CD14-positive monocyte (primary cell): ENCODE measurements at regions not wholly inside any gene's neighbourhood (a gene's known extent, or its start where the extent isn't known, plus 50 kb on each side); places are given as distances from the start of the nearest gene placed in this dataset.

Experiments
- DNase-seq, 3 donors: peaks; one replicate each; pipeline ENCODE4 v3.0.0-alpha.2; 2011 to 2022
- H2AFZ ChIP-seq: 2 replicates; pipeline ENCODE4 v1.6.0; 2012; ENCODE audit warnings: mild to moderate bottlenecking, low read depth, low read length, inconsistent platforms; ENCODE audit not compliant: insufficient read depth, poor library complexity, severe bottlenecking
- H3K27ac ChIP-seq, 2 donors: 1 replicate in 1 of 2; 2 replicates in 1 of 2; pipeline ENCODE4 v1.5.1; 2012 to 2013; ENCODE audit warnings: low read length in 2 of 2, control low read depth in 1 of 2, inconsistent platforms in 1 of 2, low read depth in 1 of 2, mild to moderate bottlenecking in 1 of 2
- H3K27me3 ChIP-seq, 2 donors: one replicate each; pipeline versions ENCODE4 v1.6.0 to v1.6.1; 2011 to 2013; ENCODE audit warnings: low read length in 2 of 2; ENCODE audit not compliant: control insufficient read depth in 2 of 2, insufficient read depth in 2 of 2
- H3K36me3 ChIP-seq, 2 donors: replicated peaks in 1 of 2; 1 replicate in 1 of 2; 2 replicates in 1 of 2; pipeline versions ENCODE4 v1.5.1 to v1.6.1; 2012 to 2013; ENCODE audit warnings: low read length in 2 of 2, control low read depth in 1 of 2, inconsistent platforms in 1 of 2, mild to moderate bottlenecking in 1 of 2; ENCODE audit not compliant: insufficient read depth in 2 of 2, control insufficient read depth in 1 of 2
- H3K4me1 ChIP-seq, 2 donors: 1 replicate in 1 of 2; 2 replicates in 1 of 2; pipeline versions ENCODE4 v1.5.1 to v1.6.1; 2012 to 2013; ENCODE audit warnings: low read length in 2 of 2, control low read depth in 1 of 2, inconsistent platforms in 1 of 2, mild to moderate bottlenecking in 1 of 2, moderate library complexity in 1 of 2; ENCODE audit not compliant: insufficient read depth in 2 of 2, control insufficient read depth in 1 of 2
- H3K4me2 ChIP-seq: replicated peaks from 2 replicates; pipeline ENCODE3; 2012; ENCODE audit warnings: low read length, moderate library complexity, mild to moderate bottlenecking; ENCODE audit not compliant: poor library complexity, severe bottlenecking; ENCODE audit errors: extremely low read depth
- H3K4me3 ChIP-seq, 3 experiments: fragments of 200-600 bp in 1 of 3; sonication (generic) in 1 of 3; replicated peaks in 1 of 3; 1 replicate in 2 of 3; 2 replicates in 1 of 3; pipeline ENCODE4 v1.5.1; 2011 to 2013; ENCODE audit warnings: low read length in 3 of 3, mild to moderate bottlenecking in 3 of 3, control low read depth in 2 of 3, low read depth in 2 of 3, inconsistent platforms in 1 of 3, moderate library complexity in 1 of 3
- H3K79me2 ChIP-seq: 2 replicates; pipeline ENCODE4 v1.6.0; 2012; ENCODE audit warnings: mild to moderate bottlenecking, control low read depth, inconsistent platforms, low read length, moderate library complexity; ENCODE audit not compliant: insufficient read depth
- H3K9ac ChIP-seq: 2 replicates; pipeline ENCODE4 v1.6.0; 2017; ENCODE audit warnings: low read length, mild to moderate bottlenecking; ENCODE audit not compliant: insufficient read depth, poor library complexity, severe bottlenecking
- H3K9me3 ChIP-seq, 2 donors: replicated peaks in 1 of 2; 1 replicate in 1 of 2; 2 replicates in 1 of 2; pipeline versions ENCODE4 v1.5.1 to v1.6.1; 2012 to 2013; ENCODE audit warnings: low read length in 2 of 2, control low read depth in 1 of 2; ENCODE audit not compliant: control insufficient read depth in 1 of 2, insufficient read depth in 1 of 2
- H4K20me1 ChIP-seq: 2 replicates; pipeline ENCODE4 v1.6.0; 2012; ENCODE audit warnings: mild to moderate bottlenecking, low read length, control low read depth, moderate library complexity; ENCODE audit not compliant: insufficient read depth
- H3K27ac Mint-ChIP-seq, 7 donors: one replicate each; pipeline ENCODE4 v1.8.0; 2020; ENCODE audit warnings: mild to moderate bottlenecking in 7 of 7, mixed read lengths in 7 of 7, moderate library complexity in 6 of 7, inconsistent platforms in 2 of 7
- H3K27me3 Mint-ChIP-seq, 3 donors: one replicate each; pipeline ENCODE4 v1.8.0; 2021 to 2022; ENCODE audit warnings: low read depth in 3 of 3, mild to moderate bottlenecking in 3 of 3, mixed read lengths in 3 of 3, moderate library complexity in 3 of 3, inconsistent platforms in 1 of 3
- H3K36me3 Mint-ChIP-seq, 2 donors: one replicate each; pipeline ENCODE4 v1.8.0; 2020; ENCODE audit warnings: mixed read lengths in 2 of 2, inconsistent platforms in 1 of 2, mild to moderate bottlenecking in 1 of 2
- H3K4me1 Mint-ChIP-seq: one replicate; pipeline ENCODE4 v1.8.0; 2020; ENCODE audit warnings: mild to moderate bottlenecking, mixed read lengths
- H3K4me3 Mint-ChIP-seq, 2 donors: one replicate each; pipeline ENCODE4 v1.8.0; 2020; ENCODE audit warnings: mild to moderate bottlenecking in 2 of 2, mixed read lengths in 2 of 2, moderate library complexity in 1 of 2
- H3K9me3 Mint-ChIP-seq, 7 donors: one replicate each; pipeline ENCODE4 v1.8.0; 2020 to 2022; ENCODE audit warnings: mixed read lengths in 7 of 7, mild to moderate bottlenecking in 6 of 7, moderate library complexity in 6 of 7, inconsistent platforms in 2 of 7
- WGBS: methylation state at CpG from one replicate; pipeline ENCODE4 v1.1.5; 2013; ENCODE audit warnings: missing lambda C conversion rate; ENCODE audit not compliant: insufficient coverage; 5-methylcytosine and 5-hydroxymethylcytosine counted together
- intact Hi-C, 2 donors: fragments of 100-400 bp; cut with micrococcal nuclease; formaldehyde crosslinking; loops; one replicate each; pipeline versions ENCODE4 v1.15.0 to v1.15.1; 2023
- TF ChIP-seq, protein P1 (sequence below): fragments of 200-600 bp; IDR thresholded peaks from one replicate; pipeline ENCODE4 v1.8.0; 2022; ENCODE audit warnings: antibody characterized with exemption, mild to moderate bottlenecking

DNA sequence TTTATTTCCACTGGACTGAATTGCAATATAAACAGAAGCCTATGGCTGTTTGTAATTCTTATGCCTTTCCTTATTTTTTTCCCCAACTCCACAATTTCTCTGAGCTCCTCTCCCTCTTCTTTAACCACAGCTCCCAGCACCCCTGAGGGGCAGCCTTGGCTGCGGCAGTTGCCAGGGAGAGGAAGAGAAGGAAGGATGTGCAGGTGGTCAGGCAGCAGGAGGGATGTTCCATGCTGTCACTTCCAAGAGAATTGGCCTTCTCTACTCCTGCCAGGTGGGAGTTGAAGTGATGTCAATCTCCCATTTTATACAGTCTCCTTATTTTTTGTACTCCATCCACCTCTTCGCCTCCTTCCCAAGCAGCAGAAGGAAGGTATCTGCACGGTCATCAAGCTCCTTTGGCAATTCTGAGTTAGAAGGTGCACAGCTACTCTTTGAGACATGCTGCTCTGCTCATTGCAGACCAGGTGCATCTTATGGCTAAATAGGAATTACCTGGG, 343.3 kb upstream of the RPS6KA3 start:
- TF ChIP-seq, protein P1, sequence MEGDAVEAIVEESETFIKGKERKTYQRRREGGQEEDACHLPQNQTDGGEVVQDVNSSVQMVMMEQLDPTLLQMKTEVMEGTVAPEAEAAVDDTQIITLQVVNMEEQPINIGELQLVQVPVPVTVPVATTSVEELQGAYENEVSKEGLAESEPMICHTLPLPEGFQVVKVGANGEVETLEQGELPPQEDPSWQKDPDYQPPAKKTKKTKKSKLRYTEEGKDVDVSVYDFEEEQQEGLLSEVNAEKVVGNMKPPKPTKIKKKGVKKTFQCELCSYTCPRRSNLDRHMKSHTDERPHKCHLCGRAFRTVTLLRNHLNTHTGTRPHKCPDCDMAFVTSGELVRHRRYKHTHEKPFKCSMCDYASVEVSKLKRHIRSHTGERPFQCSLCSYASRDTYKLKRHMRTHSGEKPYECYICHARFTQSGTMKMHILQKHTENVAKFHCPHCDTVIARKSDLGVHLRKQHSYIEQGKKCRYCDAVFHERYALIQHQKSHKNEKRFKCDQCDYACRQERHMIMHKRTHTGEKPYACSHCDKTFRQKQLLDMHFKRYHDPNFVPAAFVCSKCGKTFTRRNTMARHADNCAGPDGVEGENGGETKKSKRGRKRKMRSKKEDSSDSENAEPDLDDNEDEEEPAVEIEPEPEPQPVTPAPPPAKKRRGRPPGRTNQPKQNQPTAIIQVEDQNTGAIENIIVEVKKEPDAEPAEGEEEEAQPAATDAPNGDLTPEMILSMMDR = no peak
- intact Hi-C loops = no loop called here
- peaks cover 0 to 4% (median 0%) of the 10 kb centered on the region in 7 donors for H3K9me3 Mint-ChIP-seq
- no peaks in the 10 kb centered on the region for H3K27me3 ChIP-seq
- H3K4me1 Mint-ChIP-seq = no peaks in the 10 kb centered on the region
- no peaks in the 10 kb centered on the region for H3K79me2 ChIP-seq
- no peak for DNase-seq
- no peaks in the 10 kb centered on the region for H4K20me1 ChIP-seq
- H3K27me3 Mint-ChIP-seq = peaks cover 0 to 2% (median 0%) of the 10 kb centered on the region in 3 donors
- no peaks in the 10 kb centered on the region for H3K4me1 ChIP-seq
- H3K9ac ChIP-seq = no peak overlapping the region
- H3K9me3 ChIP-seq = no peaks in the 10 kb centered on the region
- no CpG with 5 or more reads among the region's 3 CpGs for WGBS
- H3K36me3 Mint-ChIP-seq = no peaks in the 10 kb centered on the region
- no peak overlapping the region for H3K4me3 ChIP-seq
- H3K36me3 ChIP-seq = no peaks in the 10 kb centered on the region
- H3K27ac ChIP-seq = no peak overlapping the region
- H3K4me3 Mint-ChIP-seq = no peak overlapping the region
- H2AFZ ChIP-seq = no peak overlapping the region
- no peak overlapping the region for H3K4me2 ChIP-seq
- H3K27ac Mint-ChIP-seq = no peak overlapping the region

- Histone ChIP-seq H3K27ac (no peak overlapping the region), H3K79me2 (no peaks in the 10 kb centered on the region), H3K27me3 (no peaks in the 10 kb centered on the region), H3K4me1 (no peaks in the 10 kb centered on the region), H2AFZ (no peak overlapping the region), H3K9me3 (no peaks in the 10 kb centered on the region), H4K20me1 (no peaks in the 10 kb centered on the region), H3K9ac (no peak overlapping the region), H3K4me2 (no peak overlapping the region), H3K36me3 (no peaks in the 10 kb centered on the region), H3K4me3 (no peak overlapping the region)
- no peak for DNase-seq
- Mint-ChIP-seq H3K27ac (no peak overlapping the region), H3K27me3 (peaks cover 0 to 1% (median 0%) of the 10 kb centered on the region in 3 donors), H3K36me3 (no peaks in the 10 kb centered on the region), H3K9me3 (peaks cover 0 to 3% (median 0%) of the 10 kb centered on the region in 7 donors), H3K4me3 (no peak overlapping the region), H3K4me1 (no peaks in the 10 kb centered on the region)
- intact Hi-C loops = no loop called here
- WGBS = no CpG with 5 or more reads among the region's 4 CpGs
- TF ChIP-seq, protein P1 = no peak
Observed at GRCh38 chrX:20606831-20607230, 340.1 kb upstream of the RPS6KA3 start.
